HG02798 (cell line): ENCODE measurements at regions not wholly inside any gene's neighbourhood (a gene's known extent, or its start where the extent isn't known, plus 50 kb on each side); places are given as distances from the start of the nearest gene placed in this dataset.
"Not testable (repeated sequence)": the region's sequence is repeated elsewhere in the genome, so short reads cannot be mapped to it uniquely, and the experiment has no call there.

Source experiments
- ATAC-seq: cut with Tn5 transposase; IDR thresholded peaks from one replicate; pipeline ENCODE4 v1.9.1; 2021; ENCODE audit warnings: mild to moderate bottlenecking; ENCODE audit not compliant: unreplicated experiment, poor library complexity

GRCh38 chr15:24107524-24107923 lies 420.4 kb upstream of the NDN start:
- not testable (repeated sequence) for ATAC-seq

GRCh38 chr15:24107948-24108347 lies 420.8 kb upstream of the NDN start:
- ATAC-seq = not testable (repeated sequence)

- ATAC-seq = not testable (repeated sequence)
These were observed 421.2 kb upstream of the NDN start for GRCh38 chr15:24108349-24108748.

GRCh38 chr15:24139622-24140021 lies 452.5 kb upstream of the NDN start:
- ATAC-seq = not testable (repeated sequence)

GRCh38 chr15:24145070-24145469 lies 458.0 kb upstream of the NDN start:
- not testable (repeated sequence) for ATAC-seq

- ATAC-seq = no peak
These were observed 459.1 kb upstream of the NDN start for GRCh38 chr15:24146251-24146650.

GRCh38 chr15:24150542-24150941 lies 463.4 kb upstream of the NDN start:
- no peak for ATAC-seq

- ATAC-seq = not testable (repeated sequence)
These were observed 471.2 kb upstream of the NDN start for GRCh38 chr15:24158306-24158705.

GRCh38 chr15:24165512-24165911 lies 478.4 kb upstream of the NDN start:
- not testable (repeated sequence) for ATAC-seq

GRCh38 chr15:24202297-24202696 lies 473.3 kb upstream of the NPAP1 start:
- ATAC-seq = not testable (repeated sequence)

- not testable (repeated sequence) for ATAC-seq
These were observed 463.7 kb upstream of the NPAP1 start for GRCh38 chr15:24211742-24212476.

- no peak for ATAC-seq
These were observed 451.8 kb upstream of the NPAP1 start for GRCh38 chr15:24223739-24224138.

GRCh38 chr15:24224161-24224560 lies 451.4 kb upstream of the NPAP1 start:
- no peak for ATAC-seq

- ATAC-seq = not testable (repeated sequence)
These were observed 446.7 kb upstream of the NPAP1 start for GRCh38 chr15:24228922-24229321.

- ATAC-seq = not testable (repeated sequence)
These were observed 442.4 kb upstream of the NPAP1 start for GRCh38 chr15:24233134-24233533.

GRCh38 chr15:24240580-24240979 lies 435.0 kb upstream of the NPAP1 start:
- not testable (repeated sequence) for ATAC-seq

GRCh38 chr15:24259106-24259505 lies 416.5 kb upstream of the NPAP1 start:
- ATAC-seq = not testable (repeated sequence)

GRCh38 chr15:24260407-24260806 lies 415.2 kb upstream of the NPAP1 start:
- not testable (repeated sequence) for ATAC-seq

GRCh38 chr15:24260854-24261253 lies 414.7 kb upstream of the NPAP1 start:
- not testable (repeated sequence) for ATAC-seq

- ATAC-seq = not testable (repeated sequence)
These were observed 406.9 kb upstream of the NPAP1 start for GRCh38 chr15:24268536-24269165.

- no peak for ATAC-seq
These were observed 406.4 kb upstream of the NPAP1 start for GRCh38 chr15:24269166-24269571.

GRCh38 chr15:24269923-24270322 lies 405.7 kb upstream of the NPAP1 start:
- ATAC-seq = no peak
